ENCODE measurements at regions not wholly inside any gene's neighbourhood (a gene's known extent, or its start where the extent isn't known, plus 50 kb on each side); places are given as distances from the start of the nearest gene placed in this dataset.

- DNase-seq (ENCODE audit: extremely low spot score), result no peak
- no peak for TF ChIP-seq CTCF (IDR thresholded peaks at IDR 0.05; ENCODE audit: control extremely low read depth, extremely low read depth, low read depth, missing control alignments)
- ChIA-PET POLR2A (no interaction called here), CTCF (no interaction called here)
Measured at GRCh38 chr5:83785176-83785668, 64.6 kb upstream of the HAPLN1 start.

- DNase-seq (ENCODE audit: extremely low spot score), result no peak
- no peak for TF ChIP-seq CTCF (IDR thresholded peaks at IDR 0.05; ENCODE audit: control extremely low read depth, extremely low read depth, low read depth, missing control alignments)
- CTCF ChIA-PET, result no interaction called here
- POLR2A ChIA-PET, result no interaction called here
Measured at GRCh38 chr5:83780699-83781350, 60.2 kb upstream of the HAPLN1 start.

GRCh38 chr5:83777856-83778255 lies 57.2 kb upstream of the HAPLN1 start:
- DNase-seq (ENCODE audit: extremely low spot score), result no peak

GRCh38 chr5:83776437-83777031 lies 55.9 kb upstream of the HAPLN1 start:
- ChIA-PET POLR2A (no interaction called here), CTCF (no interaction called here)
- TF ChIP-seq CTCF (IDR thresholded peaks at IDR 0.05; ENCODE audit: control extremely low read depth, extremely low read depth, low read depth, missing control alignments), result no peak
- DNase-seq (ENCODE audit: extremely low spot score), result no peak

More at GRCh38 chr5:83777856-83778255, 57.2 kb upstream of the HAPLN1 start:
- CTCF ChIA-PET, result no interaction called here
- no peak for TF ChIP-seq CTCF (IDR thresholded peaks at IDR 0.05; ENCODE audit: control extremely low read depth, extremely low read depth, low read depth, missing control alignments)
- POLR2A ChIA-PET, result no interaction called here
